ENCODE measurements at regions not wholly inside any gene's neighbourhood (a gene's known extent, or its start where the extent isn't known, plus 50 kb on each side); places are given as distances from the start of the nearest gene placed in this dataset.

GRCh38 chr1:3983181-3983580, 83.1 kb upstream of the C1orf174 start:
- TF ChIP-seq EGR1 (IDR thresholded peaks at IDR 0.05; ENCODE audit: low read depth in 2 of 2), result no peak
- TF ChIP-seq CTCF (IDR thresholded peaks at IDR 0.05; ENCODE audit: low read depth, low read length, missing input control), result no peak
- no peak for TF ChIP-seq YY1 (IDR thresholded peaks at IDR 0.05)
